ENCODE measurements at regions not wholly inside any gene's neighbourhood (a gene's known extent, or its start where the extent isn't known, plus 50 kb on each side); places are given as distances from the start of the nearest gene placed in this dataset.
A peak's percentile ranks its signal among the peaks of the same experiment; 100 is the strongest.

DNA sequence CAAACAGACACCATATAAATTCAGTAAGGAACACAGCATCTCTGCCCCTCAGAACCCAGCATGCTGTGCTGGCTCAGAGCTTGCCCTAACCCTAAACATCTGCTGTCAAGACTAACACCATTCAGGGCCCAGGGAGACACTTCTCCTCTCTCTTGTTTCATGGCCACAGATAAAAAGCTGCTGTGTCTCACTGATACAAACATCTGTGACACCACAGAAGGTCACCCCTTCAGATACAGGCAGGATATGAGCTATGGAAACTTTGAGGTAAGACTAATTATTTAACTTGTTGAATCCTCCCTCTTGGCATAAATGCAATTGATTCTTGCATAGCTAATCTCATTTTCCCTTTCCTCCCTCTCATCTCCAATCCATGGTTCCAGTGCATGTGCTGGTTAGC is 61.6 kb upstream of the GPR12 start:
- DNase-seq, result no peak

- no peak for DNase-seq
These were observed 61.1 kb upstream of the GPR12 start for GRCh38 chr13:26821672-26822071.

DNA sequence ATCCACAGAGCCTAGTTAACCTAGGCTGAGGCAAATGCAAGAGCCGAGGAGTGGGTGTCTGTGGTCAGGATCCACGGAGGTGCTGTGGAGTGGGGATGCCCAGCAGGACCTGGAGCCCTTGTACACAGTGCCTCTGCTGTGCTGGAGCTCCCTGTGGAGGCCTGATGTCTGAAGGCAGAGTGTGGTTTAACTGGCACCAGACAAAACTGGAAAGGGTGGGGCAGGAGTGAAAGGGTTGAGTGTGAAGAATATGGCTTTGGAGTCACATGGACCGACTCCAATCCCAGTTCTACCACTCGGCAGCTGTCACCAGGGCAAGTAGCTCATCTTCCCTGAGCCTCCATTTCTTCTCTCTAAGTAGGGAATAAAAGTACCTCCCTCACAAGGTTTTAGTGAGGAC is 60.3 kb upstream of the GPR12 start:
- DNase-seq, result no peak

DNA sequence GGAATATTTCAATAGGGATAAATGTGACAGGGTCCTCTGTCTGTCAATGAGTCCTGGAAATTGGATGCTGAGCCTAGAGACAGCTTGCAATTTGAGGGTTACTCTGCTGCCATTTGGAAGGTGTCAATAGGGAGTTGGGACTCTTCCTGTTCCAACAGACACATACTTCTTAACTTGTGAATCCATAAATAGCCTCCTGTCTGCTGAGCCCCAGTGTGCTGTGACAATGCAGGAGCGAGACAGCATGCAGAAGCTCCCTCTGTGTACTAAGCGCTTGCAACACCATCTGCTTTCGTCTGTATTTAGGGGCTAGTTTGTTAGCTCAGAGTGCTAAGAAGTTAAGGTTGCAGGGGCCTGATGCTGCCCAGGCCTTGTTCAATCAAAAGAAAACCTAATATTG is 58.5 kb upstream of the GPR12 start:
- DNase-seq, result no peak

DNA sequence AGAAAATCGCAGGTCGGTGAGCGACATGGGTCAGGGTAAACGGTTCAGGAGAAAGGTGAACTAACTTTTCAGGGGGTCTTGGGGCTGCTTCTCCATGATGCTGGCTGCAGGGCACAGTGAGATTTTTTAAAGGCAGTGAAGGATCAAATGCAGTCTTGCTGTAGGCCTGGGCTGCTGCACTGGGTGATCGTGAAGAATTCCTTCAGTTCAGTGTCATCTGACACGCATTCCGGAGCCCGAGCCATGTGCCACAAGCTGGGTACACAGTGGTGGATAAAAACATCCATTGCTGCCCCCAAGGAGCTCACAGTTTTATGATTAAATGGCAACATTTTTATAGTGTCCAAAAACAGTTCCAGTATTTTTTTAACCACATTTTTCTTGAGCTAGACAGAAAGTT is 56.3 kb upstream of the GPR12 start:
- no peak for DNase-seq

GRCh38 chr13:26813980-26814348 is 53.4 kb upstream of the GPR12 start:
- no peak for DNase-seq

- no peak for DNase-seq
These were observed 52.9 kb upstream of the GPR12 start for GRCh38 chr13:26813321-26813979.

DNA sequence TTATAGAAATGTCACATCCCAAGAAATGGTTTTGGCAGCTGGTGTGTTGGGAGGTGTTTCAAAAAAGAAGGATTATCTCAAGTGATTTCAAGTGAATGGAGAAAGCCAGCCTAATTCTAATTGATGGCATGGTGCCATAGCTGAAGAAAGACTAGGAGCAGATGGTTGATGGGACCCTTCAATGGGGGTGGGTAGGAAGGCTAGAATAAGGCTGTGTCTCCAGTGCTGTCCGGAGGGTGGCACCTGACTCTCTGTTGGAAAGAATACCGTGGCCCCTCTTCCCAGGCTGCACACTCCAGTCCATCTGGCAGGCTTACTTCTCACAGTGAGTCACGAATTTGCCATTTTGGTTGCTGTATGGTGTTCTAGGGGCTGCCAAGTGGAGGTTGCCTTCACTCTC is 51.0 kb upstream of the GPR12 start:
- peak; percentile 38 for DNase-seq
